Left ventricle myocardium inferior (tissue), 1 donor: ENCODE measurements at regions not wholly inside any gene's neighbourhood (a gene's known extent, or its start where the extent isn't known, plus 50 kb on each side); places are given as distances from the start of the nearest gene placed in this dataset.

Experiments used
- DNase-seq: peaks from one replicate; pipeline ENCODE4 v3.0.0-alpha.2; 2020
- H3K27ac ChIP-seq: fragments of 200-600 bp; replicated peaks from 2 replicates; pipeline ENCODE4 v1.8.0; 2021
- H3K27me3 ChIP-seq: fragments of 200-600 bp; 2 replicates; pipeline ENCODE4 v1.8.0; 2021; ENCODE audit warnings: low read depth
- H3K36me3 ChIP-seq: fragments of 200-600 bp; 2 replicates; pipeline ENCODE4 v1.8.0; 2021
- H3K4me1 ChIP-seq: fragments of 200-600 bp; 2 replicates; pipeline ENCODE4 v1.8.0; 2021
- H3K4me3 ChIP-seq: fragments of 200-600 bp; 2 replicates; pipeline ENCODE4 v1.8.0; 2021; ENCODE audit warnings: mild to moderate bottlenecking, moderate library complexity
- H3K9me3 ChIP-seq: fragments of 200-600 bp; replicated peaks from 2 replicates; pipeline ENCODE4 v1.8.0; 2021
- intact Hi-C: fragments of 100-400 bp; cut with micrococcal nuclease; formaldehyde crosslinking; loops from one replicate; pipeline ENCODE4 v1.11.0; 2022
- TF ChIP-seq, protein P1 (sequence below): fragments of 200-600 bp; IDR thresholded peaks from 2 replicates; pipeline ENCODE4 v1.8.0; 2021; ENCODE audit warnings: antibody characterized with exemption, mild to moderate bottlenecking, borderline replicate concordance
- donor health status: DM: no; HTN: yes; CAD: no; lungs with severe emphysema.

DNA sequence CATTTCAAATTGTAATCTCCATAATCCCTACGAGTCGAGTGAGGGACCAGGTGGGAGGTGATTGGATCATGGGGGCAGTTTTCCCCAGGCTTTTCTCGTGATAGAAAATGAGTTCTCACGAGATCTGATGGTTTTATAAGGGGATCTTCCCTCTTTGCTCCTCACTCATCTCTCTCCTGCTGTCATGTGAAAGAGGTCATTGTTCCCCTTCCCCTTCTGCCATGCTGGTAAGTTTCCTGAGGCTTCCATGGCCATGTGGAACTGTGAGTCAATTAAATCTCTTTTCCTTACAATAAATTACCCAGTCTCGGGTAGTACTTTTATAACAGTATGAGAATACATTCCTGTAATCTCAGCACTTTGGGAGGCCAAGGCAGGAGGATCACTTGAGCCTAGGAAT is 76.7 kb upstream of the MARCHF10 start:
- no peaks in the 10 kb centered on the region for H3K27me3 ChIP-seq
- H3K9me3 ChIP-seq, result no peaks in the 10 kb centered on the region
- no peak overlapping the region for H3K4me3 ChIP-seq
- no peaks in the 10 kb centered on the region for H3K4me1 ChIP-seq
- DNase-seq, result no peak
- intact Hi-C loops, result no loop called here
- TF ChIP-seq, protein P1, sequence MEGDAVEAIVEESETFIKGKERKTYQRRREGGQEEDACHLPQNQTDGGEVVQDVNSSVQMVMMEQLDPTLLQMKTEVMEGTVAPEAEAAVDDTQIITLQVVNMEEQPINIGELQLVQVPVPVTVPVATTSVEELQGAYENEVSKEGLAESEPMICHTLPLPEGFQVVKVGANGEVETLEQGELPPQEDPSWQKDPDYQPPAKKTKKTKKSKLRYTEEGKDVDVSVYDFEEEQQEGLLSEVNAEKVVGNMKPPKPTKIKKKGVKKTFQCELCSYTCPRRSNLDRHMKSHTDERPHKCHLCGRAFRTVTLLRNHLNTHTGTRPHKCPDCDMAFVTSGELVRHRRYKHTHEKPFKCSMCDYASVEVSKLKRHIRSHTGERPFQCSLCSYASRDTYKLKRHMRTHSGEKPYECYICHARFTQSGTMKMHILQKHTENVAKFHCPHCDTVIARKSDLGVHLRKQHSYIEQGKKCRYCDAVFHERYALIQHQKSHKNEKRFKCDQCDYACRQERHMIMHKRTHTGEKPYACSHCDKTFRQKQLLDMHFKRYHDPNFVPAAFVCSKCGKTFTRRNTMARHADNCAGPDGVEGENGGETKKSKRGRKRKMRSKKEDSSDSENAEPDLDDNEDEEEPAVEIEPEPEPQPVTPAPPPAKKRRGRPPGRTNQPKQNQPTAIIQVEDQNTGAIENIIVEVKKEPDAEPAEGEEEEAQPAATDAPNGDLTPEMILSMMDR, result no peak
- H3K36me3 ChIP-seq, result no peaks in the 10 kb centered on the region
- no peak overlapping the region for H3K27ac ChIP-seq

DNA sequence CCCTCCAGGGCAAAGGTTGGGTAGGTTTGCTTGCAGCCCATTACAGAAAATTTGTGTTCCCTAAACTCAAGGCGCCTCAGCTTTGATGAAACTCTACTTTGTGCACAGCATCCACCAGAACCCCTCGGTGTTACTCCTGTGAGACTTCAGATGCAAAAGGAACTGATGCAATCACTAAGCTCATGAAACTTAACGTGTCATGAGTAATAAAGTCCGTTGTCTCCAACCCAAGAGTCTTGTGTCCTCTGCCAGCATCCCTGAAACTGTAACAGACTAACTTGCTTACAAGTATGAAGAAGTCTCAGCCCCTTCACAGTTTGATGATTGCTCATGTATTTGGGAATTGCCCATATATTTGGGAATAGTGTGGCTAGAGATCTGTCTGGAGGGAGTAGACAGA is 74.8 kb upstream of the MARCHF10 start:
- Histone ChIP-seq H3K9me3 (no peaks in the 10 kb centered on the region), H3K36me3 (no peaks in the 10 kb centered on the region), H3K27me3 (no peaks in the 10 kb centered on the region), H3K4me1 (no peaks in the 10 kb centered on the region), H3K4me3 (no peak overlapping the region), H3K27ac (no peak overlapping the region)
- intact Hi-C loops, result no loop called here
- TF ChIP-seq, protein P1, result no peak
- DNase-seq, result no peak

DNA sequence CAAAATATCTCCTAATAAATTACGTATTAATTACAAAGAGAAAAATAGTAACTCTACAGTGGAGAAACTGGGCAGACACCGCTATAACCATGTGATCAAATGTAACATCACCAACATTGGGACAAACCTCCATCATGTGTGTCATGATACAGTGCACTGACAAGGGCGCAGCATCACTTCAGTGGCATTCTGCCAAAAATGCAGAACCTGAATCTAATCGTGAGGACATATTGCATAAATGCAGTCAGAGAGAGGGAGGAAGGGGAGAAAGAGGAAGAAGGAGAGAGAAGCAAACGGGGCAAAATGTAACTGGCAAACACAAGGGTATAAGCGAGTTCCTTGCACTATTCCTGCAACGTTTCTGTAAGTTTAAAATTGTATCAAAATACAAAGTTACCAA is 74.2 kb upstream of the MARCHF10 start:
- Histone ChIP-seq H3K27me3 (no peaks in the 10 kb centered on the region), H3K9me3 (no peaks in the 10 kb centered on the region), H3K4me1 (no peaks in the 10 kb centered on the region), H3K27ac (no peak overlapping the region), H3K4me3 (no peak overlapping the region), H3K36me3 (no peaks in the 10 kb centered on the region)
- TF ChIP-seq, protein P1, result no peak
- no peak for DNase-seq
- intact Hi-C loops, result no loop called here

DNA sequence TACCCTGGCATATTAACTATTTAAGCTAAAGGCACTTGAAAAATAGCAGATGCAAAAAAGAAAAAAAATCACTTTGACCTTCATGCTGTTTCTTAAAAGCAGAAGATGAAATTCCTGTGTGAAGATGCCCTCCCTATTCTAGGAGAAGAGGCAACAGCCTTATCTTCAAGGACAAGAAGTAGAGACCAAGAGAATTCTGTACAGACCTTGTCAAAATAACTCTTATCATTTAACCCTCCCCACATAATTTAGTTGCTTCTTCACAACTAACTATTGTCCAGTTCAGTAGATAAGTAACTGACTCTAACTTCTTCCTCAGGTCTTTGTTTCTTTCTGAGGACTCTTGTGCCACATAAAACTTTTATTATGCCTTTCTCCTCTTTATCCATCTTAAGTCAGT is 72.0 kb upstream of the MARCHF10 start:
- TF ChIP-seq, protein P1, result no peak
- Histone ChIP-seq H3K4me3 (no peak overlapping the region), H3K4me1 (no peaks in the 10 kb centered on the region), H3K9me3 (no peaks in the 10 kb centered on the region), H3K36me3 (no peaks in the 10 kb centered on the region), H3K27ac (no peak overlapping the region), H3K27me3 (peaks cover 3% of the 10 kb centered on the region)
- no peak for DNase-seq
- intact Hi-C loops, result no loop called here

DNA sequence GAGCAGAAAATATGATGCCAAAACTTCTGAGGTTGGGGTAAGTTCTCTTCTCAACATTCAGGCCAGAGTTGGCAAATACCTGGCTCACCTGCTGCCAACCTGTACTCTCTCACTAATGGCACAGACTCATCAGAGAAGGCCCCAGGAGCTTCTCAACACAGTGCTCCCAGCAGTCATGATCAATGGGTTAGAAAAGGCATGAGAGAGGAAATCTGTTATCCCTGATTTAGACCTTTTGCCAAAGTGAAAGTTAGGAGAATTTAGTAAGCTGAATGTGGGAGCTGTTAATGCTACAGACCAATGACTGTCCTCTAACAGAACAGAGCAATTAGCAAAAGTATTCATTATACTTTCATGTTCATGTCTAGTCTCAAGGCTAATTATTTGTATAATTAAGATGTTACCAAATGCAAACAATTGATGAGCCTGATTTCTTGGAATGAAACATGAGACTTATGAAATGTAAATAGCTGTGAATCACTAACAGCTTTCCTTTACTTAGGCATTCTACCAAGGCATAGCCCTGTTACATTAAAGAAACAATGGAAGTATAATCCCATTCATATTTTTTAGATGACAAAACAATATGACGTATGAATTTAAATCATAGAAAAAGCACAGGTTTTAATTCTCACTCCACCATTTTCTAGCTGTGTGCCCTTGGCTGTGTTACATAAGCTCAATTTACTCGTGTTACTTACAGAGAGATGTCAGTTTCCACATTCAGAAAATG is 68.7 kb upstream of the MARCHF10 start:
- Histone ChIP-seq H3K27ac (no peak overlapping the region), H3K4me3 (no peak overlapping the region), H3K4me1 (no peaks in the 10 kb centered on the region), H3K36me3 (no peaks in the 10 kb centered on the region), H3K27me3 (peaks cover 14% of the 10 kb centered on the region), H3K9me3 (no peaks in the 10 kb centered on the region)
- TF ChIP-seq, protein P1, result no peak
- intact Hi-C loops, result no loop called here
- no peak for DNase-seq
